ENCODE measurements at regions not wholly inside any gene's neighbourhood (a gene's known extent, or its start where the extent isn't known, plus 50 kb on each side); places are given as distances from the start of the nearest gene placed in this dataset.

DNA sequence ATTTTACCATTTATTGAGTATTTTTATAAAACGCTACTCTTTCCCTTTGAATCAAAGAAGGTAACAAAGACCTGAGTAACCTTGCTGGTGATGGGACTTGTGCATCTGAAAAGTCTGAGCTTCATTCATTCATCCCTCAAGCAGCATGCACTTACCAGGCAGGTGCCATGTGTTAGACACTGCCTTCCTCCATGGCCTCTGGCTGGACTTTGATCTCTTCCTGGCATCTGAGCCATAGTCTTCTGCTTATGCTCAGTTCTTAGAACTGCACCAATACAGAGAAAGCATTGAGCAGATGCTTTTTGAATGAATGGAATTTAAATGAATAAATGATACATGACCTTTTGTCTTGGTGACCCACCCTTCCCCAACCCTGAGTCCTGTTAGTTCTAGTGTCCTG lies 251.4 kb upstream of the COPS8 start:
- no TSS peak for BruUV-seq (replicated peaks)
- intact Hi-C loops (cut with micrococcal nuclease; ENCODE audit: unreplicated experiment) = no loop called here
- FAIRE-seq (no peak), DNase-seq (ENCODE audit: low spot score) (no peak), ATAC-seq (no peak)
- no peaks in the 10 kb centered on the region for H3K36me3 ChIP-seq (replicated peaks in 1 of 2; ENCODE audit: control insufficient read depth in 1 of 2, insufficient read depth in 2 of 2, low read length in 2 of 2)
- no peaks in the 10 kb centered on the region for H4K20me1 ChIP-seq (ENCODE audit: insufficient read depth, low read length)
- TF ChIP-seq XBP1 (CRISPR knock-in tag; IDR thresholded peaks at IDR 0.05) (no peak), ATM (IDR thresholded peaks at IDR 0.05; ENCODE audit: borderline replicate concordance) (no peak), ZNF160 (CRISPR knock-in tag; IDR thresholded peaks at IDR 0.05) (no peak)
- WGBS (ENCODE audit: low lambda C conversion rate) = 26% methylated on average over 1 of the region's 1 CpG
- H3K9ac ChIP-seq (ENCODE audit: insufficient read depth, low read depth, low read length) = no peak overlapping the region
- H3K4me2 ChIP-seq (ENCODE audit: low read depth, low read length) = no peak overlapping the region
- H3K4me1 ChIP-seq (ENCODE audit: insufficient read depth, low read length) = peaks cover 2% of the 10 kb centered on the region
- no peaks in the 10 kb centered on the region for H3K79me2 ChIP-seq (ENCODE audit: insufficient read depth, low read length)
- ChIA-PET POLR2A (no interaction called here), CTCF (ENCODE audit: low intra/inter-chr PET ratio, low total read pairs) (no interaction called here)
- peaks cover 11% of the 10 kb centered on the region for H3K9me3 ChIP-seq (ENCODE audit: low read length)
- H3K4me3 ChIP-seq (replicated peaks in 1 of 3; ENCODE audit: insufficient read depth in 1 of 3, low read depth in 2 of 3, low read length in 3 of 3) = no peak overlapping the region
- no peak overlapping the region for H3K27ac ChIP-seq (ENCODE audit: extremely low read length, insufficient read depth, low read length)
- in situ Hi-C loops (cut with HindIII; ENCODE audit: extremely low pct_ligation_motif_present, low pct_unique_long_range_greater_than_20kb) = no loop called here
- no peaks in the 10 kb centered on the region for H3K27me3 ChIP-seq (ENCODE audit: control insufficient read depth in 1 of 2, insufficient read depth in 2 of 2, low read length in 2 of 2)
- H2AFZ ChIP-seq (ENCODE audit: low read length) = no peak overlapping the region

DNA sequence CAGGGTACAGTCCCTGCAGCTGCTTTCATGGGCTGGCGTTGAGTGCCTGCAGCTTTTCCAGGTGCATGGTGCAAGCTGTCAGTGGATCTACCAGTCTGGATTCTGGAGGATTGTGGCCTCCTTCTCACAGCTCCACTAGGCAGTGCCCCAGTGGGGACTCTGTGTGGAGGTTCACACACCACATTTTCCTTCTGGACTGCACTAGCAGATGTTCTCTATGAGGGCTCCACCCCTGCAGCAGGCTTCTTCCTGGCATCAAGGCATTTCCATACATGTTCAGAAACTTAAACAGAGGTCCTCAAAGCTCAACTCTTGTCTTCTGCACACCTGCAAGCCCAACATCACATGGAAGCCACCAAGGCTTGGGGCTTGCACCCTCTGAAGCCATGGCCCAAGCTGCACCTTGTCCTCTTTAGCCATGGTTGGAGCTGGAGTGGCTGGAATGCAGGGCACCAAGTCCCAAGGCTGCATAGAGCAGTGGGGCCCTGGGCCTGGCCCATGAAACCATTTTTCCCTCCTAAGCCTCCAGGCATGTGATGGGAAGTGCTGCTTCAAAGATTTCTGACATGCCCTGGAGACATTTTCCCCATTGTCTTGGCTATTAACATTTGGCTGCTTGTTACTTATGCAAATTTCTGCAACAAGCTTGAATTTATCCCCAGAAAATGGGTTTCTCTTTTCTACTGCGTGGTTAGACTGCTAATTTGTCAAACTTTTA lies 250.2 kb upstream of the COPS8 start:
- no peaks in the 10 kb centered on the region for H3K36me3 ChIP-seq (replicated peaks in 1 of 2; ENCODE audit: control insufficient read depth in 1 of 2, insufficient read depth in 2 of 2, low read length in 2 of 2)
- FAIRE-seq = no peak
- no peaks in the 10 kb centered on the region for H3K4me1 ChIP-seq (ENCODE audit: insufficient read depth, low read length)
- 0% methylated on average over 1 of the region's 2 CpGs for WGBS (ENCODE audit: low lambda C conversion rate)
- peaks cover 11% of the 10 kb centered on the region for H3K9me3 ChIP-seq (ENCODE audit: low read length)
- no peak for DNase-seq (ENCODE audit: low spot score)
- no peak for ATAC-seq
- BruUV-seq (replicated peaks) = no TSS peak
- no peaks in the 10 kb centered on the region for H3K27me3 ChIP-seq (ENCODE audit: control insufficient read depth in 1 of 2, insufficient read depth in 2 of 2, low read length in 2 of 2)
- intact Hi-C loops (cut with micrococcal nuclease; ENCODE audit: unreplicated experiment) = no loop called here
- H4K20me1 ChIP-seq (ENCODE audit: insufficient read depth, low read length) = no peaks in the 10 kb centered on the region
- no peak overlapping the region for H3K9ac ChIP-seq (ENCODE audit: insufficient read depth, low read depth, low read length)
- H3K79me2 ChIP-seq (ENCODE audit: insufficient read depth, low read length) = no peaks in the 10 kb centered on the region
- no peak overlapping the region for H3K4me2 ChIP-seq (ENCODE audit: low read depth, low read length)
- ChIA-PET POLR2A (no interaction called here), CTCF (ENCODE audit: low intra/inter-chr PET ratio, low total read pairs) (no interaction called here)
- no peak overlapping the region for H3K4me3 ChIP-seq (replicated peaks in 1 of 3; ENCODE audit: insufficient read depth in 1 of 3, low read depth in 2 of 3, low read length in 3 of 3)
- TF ChIP-seq KDM4B (CRISPR knock-in tag; IDR thresholded peaks at IDR 0.05) (no peak), ZNF772 (CRISPR knock-in tag; IDR thresholded peaks at IDR 0.05) (no peak), HMG20A (CRISPR knock-in tag; IDR thresholded peaks at IDR 0.05; ENCODE audit: borderline replicate concordance) (no peak), ZNF24 (IDR thresholded peaks at IDR 0.05) (no peak), ZNF709 (CRISPR knock-in tag; IDR thresholded peaks at IDR 0.05) (no peak), MATR3 (CRISPR knock-in tag; IDR thresholded peaks at IDR 0.05) (no peak), ARNT2 (CRISPR knock-in tag; IDR thresholded peaks at IDR 0.05; ENCODE audit: low read depth) (no peak), NFRKB (IDR thresholded peaks at IDR 0.05) (no peak), TEAD3 (CRISPR knock-in tag; optimal IDR thresholded peaks at IDR 0.05; ENCODE audit: borderline replicate concordance) (no peak)
- TF ChIP-seq, protein P1, sequence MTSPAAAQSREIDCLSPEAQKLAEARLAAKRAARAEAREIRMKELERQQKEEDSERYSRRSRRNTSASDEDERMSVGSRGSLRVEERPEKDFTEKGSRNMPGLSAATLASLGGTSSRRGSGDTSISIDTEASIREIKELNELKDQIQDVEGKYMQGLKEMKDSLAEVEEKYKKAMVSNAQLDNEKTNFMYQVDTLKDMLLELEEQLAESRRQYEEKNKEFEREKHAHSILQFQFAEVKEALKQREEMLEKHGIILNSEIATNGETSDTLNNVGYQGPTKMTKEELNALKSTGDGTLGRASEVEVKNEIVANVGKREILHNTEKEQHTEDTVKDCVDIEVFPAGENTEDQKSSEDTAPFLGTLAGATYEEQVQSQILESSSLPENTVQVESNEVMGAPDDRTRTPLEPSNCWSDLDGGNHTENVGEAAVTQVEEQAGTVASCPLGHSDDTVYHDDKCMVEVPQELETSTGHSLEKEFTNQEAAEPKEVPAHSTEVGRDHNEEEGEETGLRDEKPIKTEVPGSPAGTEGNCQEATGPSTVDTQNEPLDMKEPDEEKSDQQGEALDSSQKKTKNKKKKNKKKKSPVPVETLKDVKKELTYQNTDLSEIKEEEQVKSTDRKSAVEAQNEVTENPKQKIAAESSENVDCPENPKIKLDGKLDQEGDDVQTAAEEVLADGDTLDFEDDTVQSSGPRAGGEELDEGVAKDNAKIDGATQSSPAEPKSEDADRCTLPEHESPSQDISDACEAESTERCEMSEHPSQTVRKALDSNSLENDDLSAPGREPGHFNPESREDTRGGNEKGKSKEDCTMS (CRISPR knock-in tag; conservative IDR thresholded peaks at IDR 0.05) = no peak
- TF ChIP-seq, protein P2, sequence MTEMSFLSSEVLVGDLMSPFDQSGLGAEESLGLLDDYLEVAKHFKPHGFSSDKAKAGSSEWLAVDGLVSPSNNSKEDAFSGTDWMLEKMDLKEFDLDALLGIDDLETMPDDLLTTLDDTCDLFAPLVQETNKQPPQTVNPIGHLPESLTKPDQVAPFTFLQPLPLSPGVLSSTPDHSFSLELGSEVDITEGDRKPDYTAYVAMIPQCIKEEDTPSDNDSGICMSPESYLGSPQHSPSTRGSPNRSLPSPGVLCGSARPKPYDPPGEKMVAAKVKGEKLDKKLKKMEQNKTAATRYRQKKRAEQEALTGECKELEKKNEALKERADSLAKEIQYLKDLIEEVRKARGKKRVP (CRISPR knock-in tag; IDR thresholded peaks at IDR 0.05) = no peak
- TF ChIP-seq, protein P3, sequence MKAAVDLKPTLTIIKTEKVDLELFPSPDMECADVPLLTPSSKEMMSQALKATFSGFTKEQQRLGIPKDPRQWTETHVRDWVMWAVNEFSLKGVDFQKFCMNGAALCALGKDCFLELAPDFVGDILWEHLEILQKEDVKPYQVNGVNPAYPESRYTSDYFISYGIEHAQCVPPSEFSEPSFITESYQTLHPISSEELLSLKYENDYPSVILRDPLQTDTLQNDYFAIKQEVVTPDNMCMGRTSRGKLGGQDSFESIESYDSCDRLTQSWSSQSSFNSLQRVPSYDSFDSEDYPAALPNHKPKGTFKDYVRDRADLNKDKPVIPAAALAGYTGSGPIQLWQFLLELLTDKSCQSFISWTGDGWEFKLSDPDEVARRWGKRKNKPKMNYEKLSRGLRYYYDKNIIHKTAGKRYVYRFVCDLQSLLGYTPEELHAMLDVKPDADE (CRISPR knock-in tag; IDR thresholded peaks at IDR 0.05) = no peak
- no peak overlapping the region for H2AFZ ChIP-seq (ENCODE audit: low read length)
- in situ Hi-C loops (cut with HindIII; ENCODE audit: extremely low pct_ligation_motif_present, low pct_unique_long_range_greater_than_20kb) = no loop called here
- no peak overlapping the region for H3K27ac ChIP-seq (ENCODE audit: extremely low read length, insufficient read depth, low read length)

Measured in HepG2 (cell line).